Kidney (tissue), 13 donors: ENCODE measurements at regions not wholly inside any gene's neighbourhood (a gene's known extent, or its start where the extent isn't known, plus 50 kb on each side); places are given as distances from the start of the nearest gene placed in this dataset.

Experiments used
- DNase-seq, 5 donors: peaks; one replicate each; pipeline ENCODE4 v3.0.0-alpha.2; 2013 to 2020
- FAIRE-seq: peaks from 2 replicates; lab custom pipeline; 2012; peaks lifted over from hg19 to GRCh38; lab: Jason Lieb, UNC
- H3K27ac ChIP-seq, 2 donors: one replicate each; pipeline ENCODE4 v1.7.0; 2013; ENCODE audit warnings: low read depth in 2 of 2, low read length in 2 of 2, inconsistent platforms in 1 of 2
- H3K27me3 ChIP-seq: one replicate; pipeline ENCODE4 v1.7.1; 2013; ENCODE audit warnings: low read length, inconsistent platforms; ENCODE audit not compliant: control insufficient read depth, insufficient read depth
- H3K36me3 ChIP-seq, 3 donors: one replicate each; pipeline versions ENCODE4 v1.7.0 to v1.7.1; 2013; ENCODE audit warnings: low read length in 3 of 3, control low read depth in 1 of 3, inconsistent platforms in 1 of 3; ENCODE audit not compliant: insufficient read depth in 3 of 3, control insufficient read depth in 2 of 3
- H3K4me1 ChIP-seq, 3 donors: one replicate each; pipeline versions ENCODE4 v1.7.0 to v1.7.1; 2013; ENCODE audit warnings: low read length in 3 of 3, inconsistent platforms in 1 of 3, low read depth in 1 of 3; ENCODE audit not compliant: control insufficient read depth in 2 of 3, insufficient read depth in 2 of 3
- H3K4me3 ChIP-seq, 3 donors: one replicate each; pipeline versions ENCODE4 v1.7.0 to v1.8.1; 2013; ENCODE audit warnings: low read length in 3 of 3, control low read depth in 1 of 3, inconsistent platforms in 1 of 3
- H3K9ac ChIP-seq, 3 donors: one replicate each; pipeline versions ENCODE4 v1.7.0 to v1.7.1; 2013; ENCODE audit warnings: low read length in 3 of 3, control low read depth in 1 of 3, inconsistent platforms in 1 of 3
- H3K9me3 ChIP-seq, 3 donors: one replicate each; pipeline versions ENCODE4 v1.7.0 to v1.7.1; 2013; ENCODE audit warnings: low read length in 3 of 3, control low read depth in 1 of 3, inconsistent platforms in 1 of 3; ENCODE audit not compliant: control insufficient read depth in 2 of 3, insufficient read depth in 1 of 3
- intact Hi-C: fragments of 100-400 bp; cut with DNase I; formaldehyde crosslinking; loops from one replicate; pipeline ENCODE4 v1.11.1; 2022
- TF ChIP-seq, protein P1 (sequence below): IDR thresholded peaks from 3 replicates; pipeline ENCODE4 v1.5.1; 2012; ENCODE audit warnings: mild to moderate bottlenecking, moderate library complexity, borderline replicate concordance; ENCODE audit not compliant: insufficient read depth; ENCODE audit errors: extremely low read depth
- donor health status: control.
- donor health status: control.
- donor health status: control.
- donor health status: control.
- donor health status: control.
- donor health status: DM: yes; HTN: yes; CAD: no.
- donor health status: Normal renal cell carcinoma (clear cell type).

DNA sequence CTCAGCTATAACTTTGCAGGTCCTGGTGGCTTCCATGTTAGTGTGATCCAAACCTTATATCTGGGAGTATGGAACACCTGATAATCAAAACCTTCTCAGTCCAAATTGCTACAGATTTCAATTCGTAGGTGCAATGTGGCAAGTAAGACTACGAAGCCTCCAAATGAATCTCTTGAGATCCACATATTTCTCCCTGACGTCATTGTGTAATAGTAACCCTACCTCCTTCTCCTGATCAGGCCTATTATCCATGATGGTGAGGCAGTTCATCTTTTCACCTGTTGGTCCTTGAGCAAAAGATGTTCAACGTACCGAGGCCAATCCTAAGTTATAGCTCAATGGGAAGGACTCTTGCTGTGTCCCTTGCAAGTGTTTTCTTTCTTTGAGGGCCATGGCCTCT, 115.9 kb upstream of the CHRM3 start:
- FAIRE-seq = no peak
- Histone ChIP-seq H3K9me3 (no peaks in the 10 kb centered on the region), H3K4me3 (no peak overlapping the region), H3K4me1 (no peaks in the 10 kb centered on the region), H3K36me3 (no peaks in the 10 kb centered on the region), H3K27me3 (no peaks in the 10 kb centered on the region), H3K27ac (no peak overlapping the region), H3K9ac (no peak overlapping the region)
- no peak for DNase-seq
- intact Hi-C loops = no loop called here
- TF ChIP-seq, protein P1, sequence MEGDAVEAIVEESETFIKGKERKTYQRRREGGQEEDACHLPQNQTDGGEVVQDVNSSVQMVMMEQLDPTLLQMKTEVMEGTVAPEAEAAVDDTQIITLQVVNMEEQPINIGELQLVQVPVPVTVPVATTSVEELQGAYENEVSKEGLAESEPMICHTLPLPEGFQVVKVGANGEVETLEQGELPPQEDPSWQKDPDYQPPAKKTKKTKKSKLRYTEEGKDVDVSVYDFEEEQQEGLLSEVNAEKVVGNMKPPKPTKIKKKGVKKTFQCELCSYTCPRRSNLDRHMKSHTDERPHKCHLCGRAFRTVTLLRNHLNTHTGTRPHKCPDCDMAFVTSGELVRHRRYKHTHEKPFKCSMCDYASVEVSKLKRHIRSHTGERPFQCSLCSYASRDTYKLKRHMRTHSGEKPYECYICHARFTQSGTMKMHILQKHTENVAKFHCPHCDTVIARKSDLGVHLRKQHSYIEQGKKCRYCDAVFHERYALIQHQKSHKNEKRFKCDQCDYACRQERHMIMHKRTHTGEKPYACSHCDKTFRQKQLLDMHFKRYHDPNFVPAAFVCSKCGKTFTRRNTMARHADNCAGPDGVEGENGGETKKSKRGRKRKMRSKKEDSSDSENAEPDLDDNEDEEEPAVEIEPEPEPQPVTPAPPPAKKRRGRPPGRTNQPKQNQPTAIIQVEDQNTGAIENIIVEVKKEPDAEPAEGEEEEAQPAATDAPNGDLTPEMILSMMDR = no peak

DNA sequence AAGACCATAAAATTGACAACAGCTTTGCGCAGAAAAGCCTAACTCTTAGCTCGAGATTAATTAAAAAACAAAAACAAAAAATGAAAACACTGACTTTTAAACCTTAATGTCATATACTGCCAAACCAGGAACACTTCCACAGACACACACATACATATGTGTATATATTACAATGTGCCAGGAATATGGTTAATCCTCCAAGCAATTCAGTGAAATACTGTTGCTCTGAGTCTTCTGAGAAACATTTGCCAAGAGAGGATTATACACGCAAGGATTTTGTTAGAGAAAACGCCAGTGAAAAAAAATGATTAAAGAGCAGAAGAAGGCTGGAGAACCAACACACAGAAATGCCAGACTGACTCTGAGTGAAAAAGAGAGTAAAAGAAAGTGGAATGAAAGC, 116.7 kb upstream of the CHRM3 start:
- H3K27me3 ChIP-seq = no peaks in the 10 kb centered on the region

GRCh38 chr1:239268941-239269340, 117.4 kb upstream of the CHRM3 start:
- Histone ChIP-seq H3K27me3 (no peaks in the 10 kb centered on the region), H3K9me3 (no peaks in the 10 kb centered on the region), H3K27ac (no peak overlapping the region), H3K9ac (no peak overlapping the region), H3K4me1 (no peaks in the 10 kb centered on the region), H3K4me3 (no peak overlapping the region), H3K36me3 (no peaks in the 10 kb centered on the region)
- TF ChIP-seq, protein P1 = no peak
- DNase-seq (no peak), FAIRE-seq (no peak)
- intact Hi-C loops = no loop called here

More for the DNA sequence above, 116.7 kb upstream of the CHRM3 start:
- Histone ChIP-seq H3K36me3 (no peaks in the 10 kb centered on the region), H3K9ac (no peak overlapping the region), H3K27ac (no peak overlapping the region), H3K9me3 (no peaks in the 10 kb centered on the region), H3K4me1 (no peaks in the 10 kb centered on the region), H3K4me3 (no peak overlapping the region)
- FAIRE-seq (no peak), DNase-seq (no peak)
- TF ChIP-seq, protein P1 = no peak
- intact Hi-C loops = no loop called here

DNA sequence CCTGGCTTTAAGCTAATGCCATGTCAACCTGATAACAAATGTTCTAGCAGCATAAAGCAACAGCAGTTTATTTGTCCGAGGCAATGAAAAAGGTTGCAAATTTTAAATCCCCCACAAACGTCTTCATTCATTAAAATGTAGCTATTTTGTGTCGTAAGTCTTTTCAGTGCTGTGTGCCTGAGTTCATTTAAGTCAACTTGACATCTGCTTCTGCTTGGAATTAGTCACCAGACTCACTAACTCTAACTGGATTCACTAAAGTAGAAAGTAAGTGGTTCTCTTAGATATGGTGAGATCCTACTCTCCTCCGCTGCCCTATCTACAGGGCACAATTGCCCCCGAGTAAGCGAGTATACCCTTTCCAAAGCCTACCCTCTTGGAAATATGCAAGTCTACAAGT, 118.4 kb upstream of the CHRM3 start:
- DNase-seq = peak in 1 of 5 donors; percentile 22
- H3K4me3 ChIP-seq = no peak overlapping the region
- H3K27ac ChIP-seq = no peak overlapping the region
- H3K27me3 ChIP-seq = no peaks in the 10 kb centered on the region
- intact Hi-C loops = no loop called here
- no peaks in the 10 kb centered on the region for H3K4me1 ChIP-seq
- no peak overlapping the region for H3K9ac ChIP-seq
- no peaks in the 10 kb centered on the region for H3K36me3 ChIP-seq
- no peak for FAIRE-seq
- TF ChIP-seq, protein P1 = no peak
- H3K9me3 ChIP-seq = no peaks in the 10 kb centered on the region
